ENCODE measurements at regions not wholly inside any gene's neighbourhood (a gene's known extent, or its start where the extent isn't known, plus 50 kb on each side); places are given as distances from the start of the nearest gene placed in this dataset.

- Histone ChIP-seq H3K9ac (replicated peaks in 1 of 4; ENCODE audit: extremely low read depth in 1 of 4, low read depth in 3 of 4, low read length in 3 of 4) (no peak overlapping the region), H3K18ac (ENCODE audit: extremely low read depth, low read length) (no peak overlapping the region), H3K27me3 (replicated peaks in 1 of 4; ENCODE audit: control insufficient read depth in 3 of 4, extremely low read depth in 1 of 4, insufficient read depth in 3 of 4, low read length in 3 of 4) (no peaks in the 10 kb centered on the region), H4K5ac (ENCODE audit: insufficient read length, low read depth, low read length) (no peak overlapping the region), H4K20me1 (replicated peaks in 1 of 2; ENCODE audit: control insufficient read depth in 1 of 2, insufficient read depth in 2 of 2, low read length in 2 of 2) (no peaks in the 10 kb centered on the region), H3K27ac (ENCODE audit: low read depth, low read length) (no peak overlapping the region), H3K4ac (replicated peaks; ENCODE audit: insufficient read length, low read depth, low read length) (no peak overlapping the region), H3K4me1 (replicated peaks in 1 of 4; ENCODE audit: control insufficient read depth in 3 of 4, insufficient read depth in 4 of 4, low read length in 3 of 4) (no peaks in the 10 kb centered on the region), H3K23me2 (ENCODE audit: low read depth, low read length) (no peaks in the 10 kb centered on the region), H3K56ac (replicated peaks; ENCODE audit: insufficient read length, low read depth, low read length) (no peak overlapping the region), H3K4me3 (ENCODE audit: extremely low read depth in 1 of 4, insufficient read depth in 2 of 4, low read depth in 3 of 4, low read length in 4 of 4) (no peak overlapping the region), H2AK5ac (ENCODE audit: low read depth, low read length) (no peak overlapping the region), H2BK5ac (ENCODE audit: low read depth, low read length) (no peak overlapping the region), H3K36me3 (ENCODE audit: control insufficient read depth in 2 of 4, insufficient read depth in 4 of 4, low read length in 3 of 4) (no peaks in the 10 kb centered on the region), H3K9me3 (ENCODE audit: insufficient read depth in 2 of 2, low read depth in 1 of 2, low read length in 1 of 2) (peaks cover 0 to 3% of the 10 kb centered on the region in 2 experiments; a peak in 2 of 4 replicates), H2BK120ac (replicated peaks; ENCODE audit: low read depth, low read length) (no peak overlapping the region), H3K4me2 (ENCODE audit: insufficient read depth in 1 of 2, low read depth in 2 of 2, low read length in 2 of 2) (no peak overlapping the region), H3K14ac (ENCODE audit: insufficient read length) (no peak overlapping the region), H3K79me2 (ENCODE audit: control insufficient read depth in 1 of 2, insufficient read depth in 2 of 2, low read length in 2 of 2) (no peaks in the 10 kb centered on the region), H3K79me1 (ENCODE audit: low read depth, low read length) (no peaks in the 10 kb centered on the region), H2BK15ac (ENCODE audit: low read length) (no peak overlapping the region), H2BK12ac (ENCODE audit: low read depth, low read length) (no peak overlapping the region), H4K8ac (ENCODE audit: extremely low read depth, insufficient read depth, low read length) (no peak overlapping the region), H2AFZ (ENCODE audit: low read length) (no peak overlapping the region), H4K91ac (replicated peaks; ENCODE audit: insufficient read length, low read length) (no peak overlapping the region), H3K23ac (ENCODE audit: insufficient read length) (no peak overlapping the region), H2BK20ac (ENCODE audit: low read length) (no peak overlapping the region)
- ChIA-PET POLR2A (ENCODE audit: partially characterized antibody) (no interaction called here), CTCF (ENCODE audit: partially characterized antibody) (no interaction called here)
- TF ChIP-seq KDM5A (IDR thresholded peaks at IDR 0.05; ENCODE audit: low read length) (no peak), EP300 (IDR thresholded peaks at IDR 0.05; ENCODE audit: borderline replicate concordance in 1 of 2, low read depth in 2 of 2, low read length in 2 of 2) (no peak), NRF1 (IDR thresholded peaks at IDR 0.05; ENCODE audit: low read depth, low read length) (no peak), SP2 (IDR thresholded peaks at IDR 0.05; ENCODE audit: low read length) (no peak), JUN (IDR thresholded peaks at IDR 0.05; ENCODE audit: low read depth, low read length) (no peak), HDAC6 (IDR thresholded peaks at IDR 0.05; ENCODE audit: low read depth, low read length) (no peak), CBX8 (IDR thresholded peaks at IDR 0.05; ENCODE audit: borderline replicate concordance, low read depth, low read length) (no peak), PHF8 (conservative IDR thresholded peaks at IDR 0.05; ENCODE audit: low read depth, low read length) (no peak), GTF2F1 (IDR thresholded peaks at IDR 0.05; ENCODE audit: borderline replicate concordance, low read depth, low read length) (no peak), POU5F1 (IDR thresholded peaks at IDR 0.05; ENCODE audit: low read depth, low read length) (no peak), FOSL1 (IDR thresholded peaks at IDR 0.05; ENCODE audit: insufficient read depth, low read depth, low read length) (no peak), SIX5 (IDR thresholded peaks at IDR 0.05; ENCODE audit: low read depth, low read length) (no peak)
- whole genome bisulfite sequencing, 2 experiments (ENCODE audit: extremely low coverage in 1 of 2, insufficient coverage in 1 of 2, insufficient read length in 1 of 2, insufficient replicate concordance in 2 of 2, low coverage in 1 of 2, low lambda C conversion rate in 2 of 2, missing lambda C conversion rate in 1 of 2): 94% methylated on average over 4 of the region's 4 CpGs; no CpG with 5 or more reads in 1 of the 2 experiments
- FAIRE-seq: no peak
- no peak for DNase-seq (ENCODE audit: low read depth in 1 of 2, low spot score in 2 of 2)
Measured at GRCh38 chr7:46479680-46480079, 558.6 kb upstream of the IGFBP3 start.

Measured in H1 (cell line).